GM23248 (cell line): ENCODE measurements at regions not wholly inside any gene's neighbourhood (a gene's known extent, or its start where the extent isn't known, plus 50 kb on each side); places are given as distances from the start of the nearest gene placed in this dataset.

Experiments
- EZH2 ChIP-seq: fragments of 200-600 bp; sonication (generic); IDR thresholded peaks from 2 replicates; pipeline ENCODE4 v1.6.1; 2018; ENCODE audit warnings: antibody characterized with exemption, mild to moderate bottlenecking; ENCODE audit not compliant: insufficient read depth, poor library complexity, severe bottlenecking
- EZH2phosphoT487 ChIP-seq: fragments of 200-600 bp; sonication (generic); IDR thresholded peaks from 2 replicates; pipeline ENCODE4 v1.6.1; 2018; ENCODE audit warnings: antibody characterized with exemption, moderate library complexity, mild to moderate bottlenecking, low read depth; ENCODE audit not compliant: insufficient read depth

- no peak for TF ChIP-seq EZH2
- no peak for TF ChIP-seq EZH2phosphoT487
These were observed 80.6 kb upstream of the LRCH1 start for GRCh38 chr13:46472384-46472783.
